ENCODE measurements at regions not wholly inside any gene's neighbourhood (a gene's known extent, or its start where the extent isn't known, plus 50 kb on each side); places are given as distances from the start of the nearest gene placed in this dataset.

GRCh38 chr6:117034971-117035370 is 157.9 kb downstream of the RFX6 start:
- H3K27me3 ChIP-seq (ENCODE audit: control insufficient read depth, insufficient read depth, low read length) = no peaks in the 10 kb centered on the region
- ChIA-PET CTCF (no interaction called here), POLR2A (no interaction called here)
- H3K9me3 ChIP-seq (ENCODE audit: control insufficient read depth, insufficient read depth, low read length) = no peaks in the 10 kb centered on the region
- TF ChIP-seq, protein P1, sequence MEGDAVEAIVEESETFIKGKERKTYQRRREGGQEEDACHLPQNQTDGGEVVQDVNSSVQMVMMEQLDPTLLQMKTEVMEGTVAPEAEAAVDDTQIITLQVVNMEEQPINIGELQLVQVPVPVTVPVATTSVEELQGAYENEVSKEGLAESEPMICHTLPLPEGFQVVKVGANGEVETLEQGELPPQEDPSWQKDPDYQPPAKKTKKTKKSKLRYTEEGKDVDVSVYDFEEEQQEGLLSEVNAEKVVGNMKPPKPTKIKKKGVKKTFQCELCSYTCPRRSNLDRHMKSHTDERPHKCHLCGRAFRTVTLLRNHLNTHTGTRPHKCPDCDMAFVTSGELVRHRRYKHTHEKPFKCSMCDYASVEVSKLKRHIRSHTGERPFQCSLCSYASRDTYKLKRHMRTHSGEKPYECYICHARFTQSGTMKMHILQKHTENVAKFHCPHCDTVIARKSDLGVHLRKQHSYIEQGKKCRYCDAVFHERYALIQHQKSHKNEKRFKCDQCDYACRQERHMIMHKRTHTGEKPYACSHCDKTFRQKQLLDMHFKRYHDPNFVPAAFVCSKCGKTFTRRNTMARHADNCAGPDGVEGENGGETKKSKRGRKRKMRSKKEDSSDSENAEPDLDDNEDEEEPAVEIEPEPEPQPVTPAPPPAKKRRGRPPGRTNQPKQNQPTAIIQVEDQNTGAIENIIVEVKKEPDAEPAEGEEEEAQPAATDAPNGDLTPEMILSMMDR (IDR thresholded peaks at IDR 0.05; ENCODE audit: low read depth, low read length) = no peak
- no peak overlapping the region for H3K4me3 ChIP-seq (ENCODE audit: low read depth, low read length)
- H3K27ac ChIP-seq (ENCODE audit: low read depth, low read length) = no peak overlapping the region
- DNase-seq (ENCODE audit: low read depth, low spot score) = no peak

GRCh38 chr6:117050301-117050700 is 173.3 kb downstream of the RFX6 start:
- TF ChIP-seq, protein P1 (IDR thresholded peaks at IDR 0.05; ENCODE audit: low read depth, low read length) = no peak
- no peaks in the 10 kb centered on the region for H3K27me3 ChIP-seq (ENCODE audit: control insufficient read depth, insufficient read depth, low read length)
- POLR2A ChIA-PET = no interaction called here
- peaks cover 5% of the 10 kb centered on the region; the same call in 1 of the 2 replicates for H3K9me3 ChIP-seq (ENCODE audit: control insufficient read depth, insufficient read depth, low read length)
- no peak overlapping the region for H3K4me3 ChIP-seq (ENCODE audit: low read depth, low read length)
- no peak overlapping the region for H3K27ac ChIP-seq (ENCODE audit: low read depth, low read length)
- DNase-seq (ENCODE audit: low read depth, low spot score) = no peak
- CTCF ChIA-PET = no interaction called here

DNA sequence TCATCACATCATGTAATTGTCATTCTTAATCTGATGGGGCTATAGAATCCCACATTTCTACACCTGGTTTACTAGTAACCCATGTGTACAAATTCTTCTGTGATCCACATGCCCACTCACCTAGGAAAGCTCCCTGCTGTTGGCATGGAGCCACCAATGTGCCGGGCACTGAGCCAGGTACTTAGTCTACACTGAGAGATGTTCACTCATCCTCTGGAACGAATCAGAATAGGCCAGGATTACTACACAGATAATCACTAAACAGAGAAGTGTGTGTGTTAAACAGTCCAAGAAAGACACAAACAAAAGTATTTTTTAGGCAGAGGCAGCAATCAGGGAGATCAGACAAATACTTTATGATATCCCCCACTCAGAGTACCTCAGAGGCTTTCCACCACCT is 193.2 kb upstream of the VGLL2 start:
- no peak overlapping the region for H3K4me3 ChIP-seq (ENCODE audit: low read depth, low read length)
- no peaks in the 10 kb centered on the region for H3K9me3 ChIP-seq (ENCODE audit: control insufficient read depth, insufficient read depth, low read length)
- TF ChIP-seq, protein P1 (IDR thresholded peaks at IDR 0.05; ENCODE audit: low read depth, low read length) = no peak
- H3K27me3 ChIP-seq (ENCODE audit: control insufficient read depth, insufficient read depth, low read length) = no peaks in the 10 kb centered on the region
- POLR2A ChIA-PET = no interaction called here
- CTCF ChIA-PET = no interaction called here
- DNase-seq (ENCODE audit: low read depth, low spot score) = no peak
- no peak overlapping the region for H3K27ac ChIP-seq (ENCODE audit: low read depth, low read length)

DNA sequence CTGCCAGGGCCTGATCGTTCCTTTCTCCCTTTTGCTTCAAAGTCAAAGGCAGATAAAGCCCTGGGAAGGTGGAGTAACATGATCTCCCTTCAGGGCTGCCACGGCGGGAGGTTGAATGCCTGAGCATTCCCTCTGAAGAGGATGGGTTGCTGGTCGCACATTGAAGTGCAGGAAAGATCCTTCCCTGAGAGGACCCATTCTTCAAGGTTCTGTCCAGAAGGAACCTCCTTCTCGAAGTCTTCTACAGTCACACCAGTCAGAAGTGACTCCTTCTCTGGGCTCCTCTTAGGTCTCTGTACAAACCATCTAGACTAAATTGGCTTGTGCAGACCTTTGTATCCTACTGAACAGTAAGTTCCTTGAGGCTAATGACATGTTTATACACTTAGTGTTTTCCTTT is 192.6 kb upstream of the VGLL2 start:
- Histone ChIP-seq H3K9me3 (ENCODE audit: control insufficient read depth, insufficient read depth, low read length) (no peaks in the 10 kb centered on the region), H3K27me3 (ENCODE audit: control insufficient read depth, insufficient read depth, low read length) (no peaks in the 10 kb centered on the region), H3K4me3 (ENCODE audit: low read depth, low read length) (no peak overlapping the region), H3K27ac (ENCODE audit: low read depth, low read length) (no peak overlapping the region)
- POLR2A ChIA-PET = no interaction called here
- no peak for DNase-seq (ENCODE audit: low read depth, low spot score)
- CTCF ChIA-PET = no interaction called here
- TF ChIP-seq, protein P1 (IDR thresholded peaks at IDR 0.05; ENCODE audit: low read depth, low read length) = no peak

- H3K27me3 ChIP-seq (ENCODE audit: control insufficient read depth, insufficient read depth, low read length) = no peaks in the 10 kb centered on the region
- H3K9me3 ChIP-seq (ENCODE audit: control insufficient read depth, insufficient read depth, low read length) = no peaks in the 10 kb centered on the region
- TF ChIP-seq, protein P1 (IDR thresholded peaks at IDR 0.05; ENCODE audit: low read depth, low read length) = no peak
- DNase-seq (ENCODE audit: low read depth, low spot score) = no peak
- ChIA-PET POLR2A (no interaction called here), CTCF (no interaction called here)
- no peak overlapping the region for H3K27ac ChIP-seq (ENCODE audit: low read depth, low read length)
- H3K4me3 ChIP-seq (ENCODE audit: low read depth, low read length) = no peak overlapping the region
These were observed 190.7 kb upstream of the VGLL2 start for GRCh38 chr6:117074672-117075071.

Measured in AG04450 (cell line).